ENCODE measurements at regions not wholly inside any gene's neighbourhood (a gene's known extent, or its start where the extent isn't known, plus 50 kb on each side); places are given as distances from the start of the nearest gene placed in this dataset.
"Not testable (repeated sequence)": the region's sequence is repeated elsewhere in the genome, so short reads cannot be mapped to it uniquely, and the experiment has no call there.

DNA sequence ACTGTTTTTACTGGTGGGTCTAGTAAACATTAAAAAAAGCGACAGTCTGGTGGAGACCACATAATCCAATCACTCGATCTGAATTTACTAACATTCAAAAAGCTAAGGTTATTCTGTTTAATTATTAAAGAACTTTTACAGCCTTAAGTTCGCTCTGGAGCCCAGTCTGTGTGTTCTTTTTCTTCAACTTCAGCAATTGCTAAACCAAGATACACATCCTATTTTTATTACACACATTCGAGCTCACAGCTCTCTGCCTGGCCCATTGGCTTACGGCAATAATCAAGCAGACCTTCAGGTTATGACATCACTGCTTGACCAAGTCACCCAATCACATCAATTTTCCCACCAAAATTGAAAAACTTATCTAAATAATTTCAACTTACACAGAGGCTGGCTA, 57.4 kb upstream of the PRSS16 start:
- ATAC-seq (ENCODE audit: insufficient read depth, low FRiP score) (no peak), DNase-seq (no peak)
- H3K9ac ChIP-seq (ENCODE audit: insufficient read depth in 1 of 2, low read length in 2 of 2), result no peak overlapping the region
- no peaks in the 10 kb centered on the region for H3K36me3 ChIP-seq (ENCODE audit: control insufficient read depth in 4 of 4, insufficient read depth in 4 of 4, low read length in 4 of 4)
- H3K9me3 ChIP-seq (ENCODE audit: control insufficient read depth in 4 of 4, insufficient read depth in 3 of 4, low read length in 3 of 4), result no peaks in the 10 kb centered on the region
- H3K4me1 ChIP-seq (ENCODE audit: control insufficient read depth in 5 of 5, insufficient read depth in 5 of 5, low read length in 5 of 5), result no peaks in the 10 kb centered on the region
- no peak overlapping the region for H3K4me3 ChIP-seq
- WGBS, 2 donors, result 93 to 96% methylated on average over 5 of the region's 5 CpGs
- no peak overlapping the region for H3K27ac ChIP-seq (ENCODE audit: low read depth in 1 of 2, low read length in 1 of 2)
- TF ChIP-seq CTCF (IDR thresholded peaks at IDR 0.05; ENCODE audit: control extremely low read depth, extremely low read depth), result no peak
- no peaks in the 10 kb centered on the region for H3K27me3 ChIP-seq (ENCODE audit: control insufficient read depth in 3 of 3, insufficient read depth in 3 of 3, low read length in 2 of 3)

- not testable (repeated sequence) for H3K36me3 ChIP-seq (ENCODE audit: control insufficient read depth in 4 of 4, insufficient read depth in 4 of 4, low read length in 4 of 4); H3K9ac ChIP-seq (ENCODE audit: insufficient read depth in 1 of 2, low read length in 2 of 2); H3K4me3 ChIP-seq; H3K27me3 ChIP-seq (ENCODE audit: control insufficient read depth in 3 of 3, insufficient read depth in 3 of 3, low read length in 2 of 3); H3K9me3 ChIP-seq (ENCODE audit: control insufficient read depth in 4 of 4, insufficient read depth in 3 of 4, low read length in 3 of 4); H3K27ac ChIP-seq (ENCODE audit: low read depth in 1 of 2, low read length in 1 of 2); ATAC-seq (ENCODE audit: insufficient read depth, low FRiP score); DNase-seq; H3K4me1 ChIP-seq (ENCODE audit: control insufficient read depth in 5 of 5, insufficient read depth in 5 of 5, low read length in 5 of 5)
- WGBS, 2 donors, result 66 to 86% methylated on average over 4 of the region's 4 CpGs
Observed at GRCh38 chr6:27194453-27194852, 53.0 kb upstream of the PRSS16 start.

DNA sequence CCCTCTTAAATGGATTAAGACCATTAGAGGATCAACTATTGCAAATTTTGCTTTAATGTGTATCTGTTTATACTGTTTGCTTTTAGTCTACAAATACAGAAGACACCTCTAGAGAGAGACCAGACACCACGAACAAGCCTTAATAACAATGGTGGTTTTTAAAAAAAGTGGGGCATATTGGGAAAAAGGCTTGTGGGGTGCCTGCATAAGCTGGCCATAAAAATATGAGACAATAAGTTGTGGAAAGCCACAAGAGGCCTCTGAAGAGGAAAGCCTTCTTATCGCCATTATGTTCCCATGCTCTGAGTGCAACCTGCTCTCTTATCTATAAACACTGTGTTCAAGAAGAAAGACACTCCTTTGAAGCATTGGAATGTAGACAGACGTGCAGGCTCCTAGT, 52.0 kb upstream of the PRSS16 start:
- not testable (repeated sequence) for DNase-seq; H3K4me1 ChIP-seq (ENCODE audit: control insufficient read depth in 5 of 5, insufficient read depth in 5 of 5, low read length in 5 of 5); H3K4me3 ChIP-seq; ATAC-seq (ENCODE audit: insufficient read depth, low FRiP score); H3K9ac ChIP-seq (ENCODE audit: insufficient read depth in 1 of 2, low read length in 2 of 2); H3K27me3 ChIP-seq (ENCODE audit: control insufficient read depth in 3 of 3, insufficient read depth in 3 of 3, low read length in 2 of 3); H3K27ac ChIP-seq (ENCODE audit: low read depth in 1 of 2, low read length in 1 of 2); H3K36me3 ChIP-seq (ENCODE audit: control insufficient read depth in 4 of 4, insufficient read depth in 4 of 4, low read length in 4 of 4); H3K9me3 ChIP-seq (ENCODE audit: control insufficient read depth in 4 of 4, insufficient read depth in 3 of 4, low read length in 3 of 4)
- 67 to 80% methylated on average over 3 of the region's 3 CpGs for WGBS, 2 donors

Small RNAs in the stretch of these regions (small RNA-seq; reads per million reads assigned to genes)
- gene MIR3143 (ENCODE audit: low replicate concordance), result 0.27 reads per million, percentile 28 among the genes with 10 or more reads in this experiment
- gene RNU2-62P (ENCODE audit: low replicate concordance), result 0.12 reads per million

All from lung (tissue), 12 donors.